ENCODE measurements at regions not wholly inside any gene's neighbourhood (a gene's known extent, or its start where the extent isn't known, plus 50 kb on each side); places are given as distances from the start of the nearest gene placed in this dataset.

- H4K20me1 ChIP-seq (ENCODE audit: insufficient read depth): no peaks in the 10 kb centered on the region
- H3K27me3 ChIP-seq (ENCODE audit: insufficient read depth, low read depth): no peaks in the 10 kb centered on the region
- no peak for DNase-seq
- CTCF ChIA-PET: no interaction called here
- no peaks in the 10 kb centered on the region for H3K4me1 ChIP-seq (replicated peaks; ENCODE audit: insufficient read depth)
- no peaks in the 10 kb centered on the region for H3K79me2 ChIP-seq (ENCODE audit: low read depth)
- H3K9me2 ChIP-seq (ENCODE audit: insufficient read depth): no peaks in the 10 kb centered on the region
- no peaks in the 10 kb centered on the region for H3F3A ChIP-seq (ENCODE audit: insufficient read depth, low read depth)
- no peaks in the 10 kb centered on the region for H3K9me3 ChIP-seq (ENCODE audit: insufficient read depth, low read depth)
- no TSS peak for BruUV-seq (replicated peaks)
- no peak overlapping the region for H3K27ac ChIP-seq
- H3K4me3 ChIP-seq: no peak overlapping the region
- POLR2A ChIA-PET (ENCODE audit: unreplicated experiment): no interaction called here
- H2AFZ ChIP-seq: no peak overlapping the region
- H3K4me2 ChIP-seq: no peak overlapping the region
- intact Hi-C loops (cut with micrococcal nuclease; ENCODE audit: unreplicated experiment): no loop called here
- no peaks in the 10 kb centered on the region for H3K36me3 ChIP-seq (ENCODE audit: low read depth)
- TF ChIP-seq, protein P1, sequence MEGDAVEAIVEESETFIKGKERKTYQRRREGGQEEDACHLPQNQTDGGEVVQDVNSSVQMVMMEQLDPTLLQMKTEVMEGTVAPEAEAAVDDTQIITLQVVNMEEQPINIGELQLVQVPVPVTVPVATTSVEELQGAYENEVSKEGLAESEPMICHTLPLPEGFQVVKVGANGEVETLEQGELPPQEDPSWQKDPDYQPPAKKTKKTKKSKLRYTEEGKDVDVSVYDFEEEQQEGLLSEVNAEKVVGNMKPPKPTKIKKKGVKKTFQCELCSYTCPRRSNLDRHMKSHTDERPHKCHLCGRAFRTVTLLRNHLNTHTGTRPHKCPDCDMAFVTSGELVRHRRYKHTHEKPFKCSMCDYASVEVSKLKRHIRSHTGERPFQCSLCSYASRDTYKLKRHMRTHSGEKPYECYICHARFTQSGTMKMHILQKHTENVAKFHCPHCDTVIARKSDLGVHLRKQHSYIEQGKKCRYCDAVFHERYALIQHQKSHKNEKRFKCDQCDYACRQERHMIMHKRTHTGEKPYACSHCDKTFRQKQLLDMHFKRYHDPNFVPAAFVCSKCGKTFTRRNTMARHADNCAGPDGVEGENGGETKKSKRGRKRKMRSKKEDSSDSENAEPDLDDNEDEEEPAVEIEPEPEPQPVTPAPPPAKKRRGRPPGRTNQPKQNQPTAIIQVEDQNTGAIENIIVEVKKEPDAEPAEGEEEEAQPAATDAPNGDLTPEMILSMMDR (conservative IDR thresholded peaks at IDR 0.05): no peak
- no peak for TF ChIP-seq EZH2 (IDR thresholded peaks at IDR 0.05; ENCODE audit: low read depth)
Observed at GRCh38 chr9:86443992-86444391, 89.8 kb upstream of the TUT7 start.

GRCh38 chr9:86434039-86434726, 80.0 kb upstream of the TUT7 start:
- POLR2A ChIA-PET (ENCODE audit: unreplicated experiment): no interaction called here
- no peaks in the 10 kb centered on the region for H3K36me3 ChIP-seq (ENCODE audit: low read depth)
- BruUV-seq (replicated peaks): no TSS peak

GRCh38 chr9:86424251-86424891, 70.2 kb upstream of the TUT7 start:
- Histone ChIP-seq H2AFZ (no peak overlapping the region; the same call in 1 of the 2 replicates), H3K9me2 (ENCODE audit: insufficient read depth) (no peaks in the 10 kb centered on the region; the same call in 1 of the 2 replicates), H3K4me3 (no peak overlapping the region), H4K20me1 (ENCODE audit: insufficient read depth) (no peaks in the 10 kb centered on the region), H3K27me3 (ENCODE audit: insufficient read depth, low read depth) (no peaks in the 10 kb centered on the region), H3K9me3 (ENCODE audit: insufficient read depth, low read depth) (no peaks in the 10 kb centered on the region), H3K36me3 (ENCODE audit: low read depth) (no peaks in the 10 kb centered on the region), H3F3A (ENCODE audit: insufficient read depth, low read depth) (no peaks in the 10 kb centered on the region), H3K4me1 (replicated peaks; ENCODE audit: insufficient read depth) (no peaks in the 10 kb centered on the region), H3K4me2 (no peak overlapping the region), H3K79me2 (ENCODE audit: low read depth) (no peaks in the 10 kb centered on the region), H3K27ac (no peak overlapping the region)
- DNase-seq: no peak
- intact Hi-C loops (cut with micrococcal nuclease; ENCODE audit: unreplicated experiment): no loop called here
- POLR2A ChIA-PET (ENCODE audit: unreplicated experiment): no interaction called here
- CTCF ChIA-PET: no interaction called here
- TF ChIP-seq EZH2 (IDR thresholded peaks at IDR 0.05; ENCODE audit: low read depth): no peak
- TF ChIP-seq, protein P1 (conservative IDR thresholded peaks at IDR 0.05): no peak
- no TSS peak for BruUV-seq (replicated peaks)

More at GRCh38 chr9:86434039-86434726, 80.0 kb upstream of the TUT7 start:
- Histone ChIP-seq H3K27me3 (ENCODE audit: insufficient read depth, low read depth) (no peaks in the 10 kb centered on the region), H4K20me1 (ENCODE audit: insufficient read depth) (no peaks in the 10 kb centered on the region), H3K4me1 (replicated peaks; ENCODE audit: insufficient read depth) (no peaks in the 10 kb centered on the region), H3F3A (ENCODE audit: insufficient read depth, low read depth) (no peaks in the 10 kb centered on the region), H3K79me2 (ENCODE audit: low read depth) (no peaks in the 10 kb centered on the region), H3K9me2 (ENCODE audit: insufficient read depth) (no peaks in the 10 kb centered on the region), H3K9me3 (ENCODE audit: insufficient read depth, low read depth) (peaks cover 15% of the 10 kb centered on the region; the same call in 1 of the 2 replicates), H3K27ac (no peak overlapping the region), H2AFZ (no peak overlapping the region), H3K4me3 (no peak overlapping the region), H3K4me2 (no peak overlapping the region)
- CTCF ChIA-PET: interaction anchor here (0.6 to 1.7 kb wide), 6 partner anchors 20 to 891 kb away, joined by 3 to 9 read pairs (median 4); no protein-coding TSS in a partner anchor
- peak in 1 of 2 experiments; percentile 2 for DNase-seq
- intact Hi-C loops (cut with micrococcal nuclease; ENCODE audit: unreplicated experiment): loop anchor here (1.0 to 2.0 kb wide), 2 partner anchors 890 to 1229 kb away; no protein-coding TSS in a partner anchor
- no peak for TF ChIP-seq EZH2 (IDR thresholded peaks at IDR 0.05; ENCODE audit: low read depth)
- TF ChIP-seq, protein P1 (conservative IDR thresholded peaks at IDR 0.05): peak; percentile 89

All from PC-9 (cell line).